Erythroblast (primary cell): ENCODE measurements at regions not wholly inside any gene's neighbourhood (a gene's known extent, or its start where the extent isn't known, plus 50 kb on each side); places are given as distances from the start of the nearest gene placed in this dataset.

Source experiments
- DNase-seq, 2 experiments: peaks; one replicate each; lab custom pipeline; 2025; lab: John Stamatoyannopoulos, UW
- GATA1 ChIP-seq: IDR thresholded peaks from 2 replicates; pipeline ENCODE4 v1.6.1; 2011; ENCODE audit warnings: low read depth, mild to moderate bottlenecking, control low read depth, low read length, moderate library complexity
- POLR2A ChIP-seq: IDR thresholded peaks from 2 replicates; pipeline ENCODE4 v1.6.1; 2011; ENCODE audit warnings: mild to moderate bottlenecking, low read length

- no peak for DNase-seq
- TF ChIP-seq GATA1, result no peak
- TF ChIP-seq POLR2A, result no peak
Measured at GRCh38 chr4:11640584-11640983, 211.9 kb upstream of the HS3ST1 start.

- no peak for DNase-seq
- no peak for TF ChIP-seq GATA1
- TF ChIP-seq POLR2A, result no peak
Measured at GRCh38 chr4:11636551-11636950, 207.9 kb upstream of the HS3ST1 start.

DNA sequence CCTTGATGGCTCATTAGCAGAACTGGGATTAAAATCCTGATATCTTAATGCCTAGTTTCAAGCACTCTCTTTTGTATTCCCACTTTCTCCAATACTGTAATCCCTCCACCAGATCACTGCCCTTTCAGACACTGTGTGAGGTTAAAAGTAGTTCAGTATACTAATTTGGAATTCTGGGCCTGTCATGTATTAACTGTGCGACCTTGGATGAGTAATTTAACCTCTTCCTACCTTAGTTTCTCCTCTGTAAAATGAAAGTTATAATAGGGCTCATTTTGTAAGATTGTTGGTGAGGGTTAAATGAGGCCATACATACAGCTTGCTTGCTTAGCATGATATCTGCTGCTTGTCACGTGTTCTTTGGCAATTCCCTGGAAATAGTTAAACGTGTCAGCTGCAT is 207.3 kb upstream of the HS3ST1 start:
- no peak for TF ChIP-seq GATA1
- TF ChIP-seq POLR2A, result no peak
- DNase-seq, result no peak

DNA sequence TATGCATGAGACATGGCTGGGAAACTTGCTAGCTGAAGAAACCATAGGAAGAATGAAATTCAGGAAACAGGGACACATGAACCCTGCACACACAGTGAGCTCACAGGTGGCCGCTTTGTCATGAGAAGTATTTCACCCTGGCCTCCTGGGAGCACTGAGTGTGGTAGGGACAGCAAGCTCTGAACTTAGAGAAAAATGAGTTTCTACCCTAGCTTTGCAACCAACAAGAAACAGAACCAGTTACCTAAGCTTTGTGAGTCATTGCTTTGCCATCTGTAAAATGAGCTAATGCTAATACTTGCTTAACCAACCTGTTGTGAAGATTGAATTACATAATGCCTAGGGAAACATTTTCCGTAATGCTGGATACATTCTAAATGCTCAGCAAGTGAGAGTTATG is 206.6 kb upstream of the HS3ST1 start:
- TF ChIP-seq POLR2A (no peak), GATA1 (no peak)
- no peak for DNase-seq

DNA sequence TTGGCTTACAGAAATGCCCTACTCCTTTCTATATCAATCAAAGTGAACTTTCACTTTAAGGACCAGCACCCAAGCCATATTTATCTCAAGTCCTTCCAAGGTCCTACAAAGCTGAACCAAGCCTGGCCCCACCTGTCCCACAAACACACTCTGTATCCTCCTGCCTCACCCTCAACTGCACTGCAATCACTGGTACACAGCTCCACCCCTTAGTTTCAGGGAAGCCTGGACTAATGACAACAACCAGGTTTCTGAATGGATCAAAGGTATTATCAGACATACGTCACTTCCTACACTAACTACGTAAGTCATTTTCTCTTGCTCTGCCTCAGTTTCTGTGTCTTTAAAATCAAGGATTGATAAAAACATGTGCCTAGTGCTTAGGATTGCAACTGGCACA is 205.6 kb upstream of the HS3ST1 start:
- DNase-seq, result no peak
- TF ChIP-seq POLR2A (no peak), GATA1 (no peak)

DNA sequence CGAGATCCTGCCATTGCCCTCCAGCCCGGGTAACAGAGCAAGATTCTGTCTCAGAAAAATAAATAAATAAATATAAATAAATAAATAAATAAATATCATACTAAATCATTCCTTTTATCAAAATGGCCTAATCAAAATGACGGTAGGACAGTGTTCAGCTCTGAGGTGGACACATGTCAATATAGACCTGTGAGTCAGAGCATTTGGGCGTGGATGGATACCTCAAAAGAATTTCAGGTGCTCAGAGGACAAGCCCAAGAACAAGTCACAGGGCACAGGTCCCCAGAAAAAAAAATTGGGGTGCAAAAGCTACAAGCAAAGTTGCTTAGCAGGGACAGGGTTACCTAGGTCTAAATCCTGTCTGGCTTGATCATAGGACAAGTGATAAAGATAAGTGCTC is 204.7 kb upstream of the HS3ST1 start:
- TF ChIP-seq GATA1, result no peak
- no peak for TF ChIP-seq POLR2A

DNA sequence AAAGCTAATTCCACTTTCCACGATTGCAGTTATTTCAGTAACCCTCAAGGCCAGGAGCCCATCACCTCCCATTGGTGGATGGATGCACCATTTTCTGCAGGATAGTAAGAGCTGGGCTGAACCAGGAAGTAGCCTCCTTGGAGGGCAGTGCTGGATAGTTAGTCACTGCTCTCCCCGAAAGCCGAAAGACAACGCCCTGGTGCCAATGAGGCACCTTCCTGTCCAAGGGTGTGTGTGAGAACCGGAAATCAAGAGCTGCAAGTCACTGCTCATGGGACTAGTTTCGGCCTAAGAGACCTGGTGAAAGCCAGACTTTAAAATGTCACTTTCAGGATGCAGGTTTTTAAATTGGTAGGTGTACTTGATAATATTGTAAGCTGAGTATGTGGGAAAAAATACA is 203.8 kb upstream of the HS3ST1 start:
- TF ChIP-seq POLR2A, result no peak
- no peak for TF ChIP-seq GATA1
- DNase-seq, result no peak

More for the DNA sequence above, 204.7 kb upstream of the HS3ST1 start:
- no peak for DNase-seq

DNA sequence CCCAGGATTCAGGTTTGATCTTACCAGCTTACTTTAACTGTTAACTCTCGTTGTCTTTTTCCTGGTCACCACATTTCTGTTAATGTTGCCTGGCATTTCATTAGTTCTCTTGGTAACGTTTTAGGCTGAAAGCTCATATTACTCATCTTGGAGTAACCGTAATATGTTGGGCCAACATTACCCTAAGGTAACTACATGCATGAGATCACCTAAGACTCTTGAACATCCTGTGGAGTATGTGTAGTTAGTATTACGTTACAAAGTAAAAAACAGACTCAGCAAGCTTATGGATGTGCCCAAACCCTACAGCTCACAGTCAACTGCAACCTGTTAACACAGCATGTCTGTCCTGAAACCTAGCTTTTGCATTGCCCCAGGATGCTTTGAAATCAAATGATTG is 203.3 kb upstream of the HS3ST1 start:
- DNase-seq, result no peak
- TF ChIP-seq POLR2A, result no peak
- TF ChIP-seq GATA1, result no peak

- DNase-seq, result no peak
- TF ChIP-seq POLR2A, result no peak
- no peak for TF ChIP-seq GATA1
Measured at GRCh38 chr4:11631416-11631815, 202.7 kb upstream of the HS3ST1 start.

GRCh38 chr4:11628093-11628725 is 199.5 kb upstream of the HS3ST1 start:
- no peak for DNase-seq
- TF ChIP-seq POLR2A, result no peak
- TF ChIP-seq GATA1, result no peak

DNA sequence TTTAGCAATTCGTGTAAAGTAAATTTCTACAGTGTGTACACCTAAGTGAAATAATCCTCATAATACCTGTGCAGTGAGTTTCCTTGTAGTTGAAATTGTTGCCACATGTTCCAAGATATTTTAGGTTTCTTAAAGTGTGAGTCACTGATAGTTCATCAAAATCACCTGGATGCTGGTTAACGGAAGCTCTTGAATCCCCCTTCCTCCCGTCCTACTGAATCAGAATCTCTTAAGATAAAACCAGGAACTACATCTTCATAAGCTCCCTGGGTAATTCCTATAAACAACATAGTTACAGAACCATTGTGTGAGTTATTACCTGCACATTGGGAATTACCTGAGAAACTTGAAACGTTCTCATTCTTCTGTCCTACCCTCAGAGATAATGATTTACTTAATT is 197.4 kb upstream of the HS3ST1 start:
- DNase-seq, result no peak
- TF ChIP-seq POLR2A, result no peak
- no peak for TF ChIP-seq GATA1

DNA sequence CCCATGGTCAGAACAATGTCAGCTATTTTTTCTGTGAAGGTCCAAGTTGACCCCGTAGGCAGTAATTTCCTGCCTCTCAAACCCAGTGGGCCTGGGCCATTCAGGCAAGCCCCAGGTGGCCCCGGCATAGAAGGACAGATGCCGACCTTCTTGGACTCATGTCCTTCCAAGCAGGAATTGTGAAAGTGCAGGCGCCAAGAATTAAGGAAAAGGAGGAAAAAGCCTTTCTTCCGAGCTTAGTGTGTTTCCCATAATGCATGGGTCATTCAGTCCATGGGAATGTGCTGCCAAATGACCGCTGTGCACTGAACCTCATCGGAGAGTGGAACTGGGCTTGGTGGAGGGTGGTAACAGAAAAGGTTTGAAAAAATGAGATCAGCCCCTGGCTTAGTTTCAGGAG is 196.5 kb upstream of the HS3ST1 start:
- TF ChIP-seq GATA1, result no peak
- no peak for TF ChIP-seq POLR2A

DNA sequence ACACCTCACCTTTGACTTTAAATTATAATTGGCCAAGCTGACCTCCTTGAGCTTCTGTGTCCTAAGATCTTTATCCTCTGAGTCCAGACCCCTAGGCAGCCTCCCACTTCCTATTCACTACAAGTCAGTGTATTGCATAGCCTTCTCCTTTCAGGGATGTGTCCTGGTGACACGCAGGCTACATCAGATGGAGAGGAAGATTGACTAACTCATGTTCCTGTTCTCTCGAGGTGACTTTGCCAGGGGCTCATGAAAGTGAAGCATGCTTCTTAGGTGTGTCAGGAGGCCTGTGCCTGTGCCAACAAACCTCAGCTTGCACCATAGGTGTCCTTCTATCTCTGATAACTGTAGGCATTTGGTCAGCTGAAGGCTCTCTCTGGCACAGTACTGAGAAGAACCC is 195.7 kb upstream of the HS3ST1 start:
- TF ChIP-seq GATA1 (no peak), POLR2A (no peak)
- no peak for DNase-seq

More for the DNA sequence above, 196.5 kb upstream of the HS3ST1 start:
- no peak for DNase-seq

DNA sequence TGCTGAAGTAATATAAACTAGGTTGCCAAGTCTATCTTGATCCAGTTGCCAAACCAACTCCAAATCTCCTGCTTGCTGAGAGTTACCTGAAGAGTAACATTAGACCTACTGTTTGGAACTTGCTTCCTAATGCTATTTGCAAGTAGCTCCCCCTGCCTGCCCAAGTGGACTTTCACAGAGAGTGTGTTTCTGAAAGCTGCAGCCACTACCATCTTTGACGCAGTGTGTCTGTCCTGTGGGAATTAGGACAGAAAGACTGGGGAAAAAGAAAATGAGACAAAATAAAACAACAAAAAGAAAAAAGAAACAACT is 195.0 kb upstream of the HS3ST1 start:
- no peak for DNase-seq
- TF ChIP-seq GATA1 (no peak), POLR2A (no peak)

- no peak for DNase-seq
- TF ChIP-seq GATA1, result no peak
- TF ChIP-seq POLR2A, result no peak
Measured at GRCh38 chr4:11622961-11623725, 194.4 kb upstream of the HS3ST1 start.
